Stimulated activated effector memory CD8-positive, alpha-beta T cell treated with anti-CD3 and anti-CD28 coated beads, Interleukin-12 subunit alpha, Interleukin-12 subunit beta, amount 100 ng/mL, for 72 hours (primary cell): ENCODE measurements at regions not wholly inside any gene's neighbourhood (a gene's known extent, or its start where the extent isn't known, plus 50 kb on each side); places are given as distances from the start of the nearest gene placed in this dataset.

Source experiments
- ATAC-seq: fragments of 150-1000 bp; cut with Tn5 transposase; 2 replicates; pipeline ENCODE4 v1.10.0; 2021
- DNase-seq, 2 donors: peaks; one replicate each; pipeline ENCODE4 v3.0.0; 2021 to 2022; ENCODE audit warnings: low spot score in 2 of 2
- H3K27ac Mint-ChIP-seq: one replicate; pipeline ENCODE4 v1.8.0; 2022; ENCODE audit warnings: mild to moderate bottlenecking, mixed read lengths
- H3K36me3 Mint-ChIP-seq: one replicate; pipeline ENCODE4 v1.8.0; 2022; ENCODE audit warnings: mild to moderate bottlenecking, mixed read lengths
- H3K4me1 Mint-ChIP-seq: one replicate; pipeline ENCODE4 v1.8.0; 2022; ENCODE audit warnings: mixed read lengths
- H3K4me3 Mint-ChIP-seq: one replicate; pipeline ENCODE4 v1.8.0; 2022; ENCODE audit warnings: mild to moderate bottlenecking, mixed read lengths
- H3K9me3 Mint-ChIP-seq: one replicate; pipeline ENCODE4 v1.8.0; 2022; ENCODE audit warnings: mixed read lengths

DNA sequence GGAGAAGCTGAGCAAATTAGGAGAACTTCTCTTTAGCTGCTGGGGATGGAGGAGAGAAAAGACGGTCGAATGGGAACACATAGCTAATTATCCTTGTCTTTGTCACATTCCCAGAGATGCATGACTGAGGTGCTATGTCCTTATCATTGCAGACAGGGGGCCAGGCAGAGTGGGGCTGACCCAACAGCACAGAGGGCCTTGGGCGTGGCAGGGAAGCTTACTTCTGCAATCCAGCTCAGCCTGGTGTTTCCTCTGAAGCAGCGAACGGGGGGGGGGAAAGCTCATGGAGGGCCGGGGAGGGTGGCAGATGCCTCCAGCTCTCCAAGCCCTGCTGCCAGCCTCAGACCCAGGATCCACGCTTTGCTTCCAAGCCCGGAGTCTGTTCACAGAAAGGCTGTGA, 50.8 kb upstream of the HOPX start:
- DNase-seq: no peak
- no peaks in the 10 kb centered on the region for H3K36me3 Mint-ChIP-seq
- no peaks in the 10 kb centered on the region for H3K4me1 Mint-ChIP-seq
- ATAC-seq: no peak
- no peak overlapping the region for H3K27ac Mint-ChIP-seq
- H3K4me3 Mint-ChIP-seq: no peak overlapping the region
- no peaks in the 10 kb centered on the region for H3K9me3 Mint-ChIP-seq
